ENCODE measurements at regions not wholly inside any gene's neighbourhood (a gene's known extent, or its start where the extent isn't known, plus 50 kb on each side); places are given as distances from the start of the nearest gene placed in this dataset.

GRCh38 chr4:46196086-46196485, 72.2 kb upstream of the GABRG1 start:
- DNase-seq = peak in 1 of 3 donors; percentile 5

- DNase-seq = no peak
Measured at GRCh38 chr4:46185766-46186165, 61.9 kb upstream of the GABRG1 start.

- DNase-seq = no peak
Measured at GRCh38 chr4:46179356-46179755, 55.5 kb upstream of the GABRG1 start.

All from muscle of back (tissue), 3 donors.